Left lobe of liver (tissue), 2 donors: ENCODE measurements at regions not wholly inside any gene's neighbourhood (a gene's known extent, or its start where the extent isn't known, plus 50 kb on each side); places are given as distances from the start of the nearest gene placed in this dataset.
A peak's percentile ranks its signal among the peaks of the same experiment; 100 is the strongest.

ENCODE experiments used
- ATAC-seq: fragments of 200-7000 bp; cut with Tn5 transposase; one replicate; pipeline ENCODE4 v1.9.1; 2020; ENCODE audit warnings: mild to moderate bottlenecking, moderate library complexity
- DNase-seq: peaks from one replicate; pipeline ENCODE4 v3.0.0-alpha.2; 2020; ENCODE audit warnings: low spot score
- donor health status: DM: no; HTN: no; CAD: no; lungs with moderate emphysema.
- donor health status: DM: no; HTN: yes; CAD: no.

GRCh38 chr2:176639671-176640070 lies 370.4 kb downstream of the MTX2 start:
- DNase-seq (no peak), ATAC-seq (no peak)

DNA sequence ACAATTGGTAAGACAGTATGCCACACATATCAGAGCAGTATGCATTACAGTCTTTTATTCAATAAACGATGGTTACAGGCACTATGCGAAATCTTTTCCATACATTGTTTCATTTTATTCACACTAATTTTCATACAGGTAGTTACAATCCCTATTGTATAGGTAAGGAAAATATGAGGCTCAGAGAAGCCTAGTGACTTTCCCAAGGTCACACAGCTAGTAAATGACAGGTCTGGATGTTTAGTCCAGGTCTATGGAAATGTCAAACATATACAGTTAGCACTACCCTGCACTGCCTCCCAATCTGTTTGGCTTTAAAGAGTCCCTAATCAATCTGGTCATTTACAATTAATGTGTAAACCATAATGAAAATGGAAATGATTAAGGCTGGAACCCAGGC lies 372.2 kb downstream of the MTX2 start:
- ATAC-seq, result no peak
- DNase-seq, result no peak

DNA sequence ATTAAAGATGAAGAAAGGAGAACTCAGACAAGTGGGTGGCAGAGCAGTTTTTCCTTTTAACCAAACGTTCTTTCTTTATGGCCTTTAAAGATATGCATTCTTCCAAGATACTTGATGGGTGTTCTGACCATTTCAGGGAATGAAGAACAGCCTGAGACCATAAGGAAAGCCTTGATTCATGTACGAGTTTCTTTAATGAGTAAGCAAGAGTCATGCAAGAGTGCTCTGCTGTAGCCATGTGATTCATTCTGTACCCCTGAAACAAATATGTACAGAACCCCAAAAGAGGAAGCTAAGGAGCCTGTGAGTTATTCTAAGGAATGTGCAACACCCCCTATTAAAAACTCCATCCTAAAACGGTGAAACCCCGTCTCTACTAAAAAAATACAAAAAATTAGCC lies 372.8 kb downstream of the MTX2 start:
- DNase-seq (no peak), ATAC-seq (no peak)

GRCh38 chr2:176643646-176644045 lies 374.4 kb downstream of the MTX2 start:
- DNase-seq (no peak), ATAC-seq (no peak)

DNA sequence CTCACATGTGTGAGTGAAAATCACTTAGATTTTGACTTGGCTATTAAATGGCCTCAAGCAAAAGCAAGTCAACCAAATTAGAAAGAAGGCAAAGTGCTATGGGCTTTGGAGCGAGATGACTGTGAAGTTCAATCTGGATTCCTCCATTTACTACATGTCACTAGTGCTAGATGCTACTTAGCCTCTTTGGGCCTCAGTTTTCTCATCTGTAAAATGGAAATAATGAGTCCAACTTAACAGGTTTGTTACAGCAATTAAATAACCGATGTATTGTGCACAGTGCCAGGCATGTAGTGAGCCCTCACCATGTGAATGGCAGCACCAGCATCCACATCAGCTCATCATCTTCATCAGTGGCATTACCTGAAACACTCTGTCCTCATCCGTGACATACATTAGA lies 376.3 kb downstream of the MTX2 start:
- no peak for ATAC-seq
- no peak for DNase-seq

GRCh38 chr2:176646033-176646615 lies 376.9 kb downstream of the MTX2 start:
- ATAC-seq (no peak), DNase-seq (no peak)

DNA sequence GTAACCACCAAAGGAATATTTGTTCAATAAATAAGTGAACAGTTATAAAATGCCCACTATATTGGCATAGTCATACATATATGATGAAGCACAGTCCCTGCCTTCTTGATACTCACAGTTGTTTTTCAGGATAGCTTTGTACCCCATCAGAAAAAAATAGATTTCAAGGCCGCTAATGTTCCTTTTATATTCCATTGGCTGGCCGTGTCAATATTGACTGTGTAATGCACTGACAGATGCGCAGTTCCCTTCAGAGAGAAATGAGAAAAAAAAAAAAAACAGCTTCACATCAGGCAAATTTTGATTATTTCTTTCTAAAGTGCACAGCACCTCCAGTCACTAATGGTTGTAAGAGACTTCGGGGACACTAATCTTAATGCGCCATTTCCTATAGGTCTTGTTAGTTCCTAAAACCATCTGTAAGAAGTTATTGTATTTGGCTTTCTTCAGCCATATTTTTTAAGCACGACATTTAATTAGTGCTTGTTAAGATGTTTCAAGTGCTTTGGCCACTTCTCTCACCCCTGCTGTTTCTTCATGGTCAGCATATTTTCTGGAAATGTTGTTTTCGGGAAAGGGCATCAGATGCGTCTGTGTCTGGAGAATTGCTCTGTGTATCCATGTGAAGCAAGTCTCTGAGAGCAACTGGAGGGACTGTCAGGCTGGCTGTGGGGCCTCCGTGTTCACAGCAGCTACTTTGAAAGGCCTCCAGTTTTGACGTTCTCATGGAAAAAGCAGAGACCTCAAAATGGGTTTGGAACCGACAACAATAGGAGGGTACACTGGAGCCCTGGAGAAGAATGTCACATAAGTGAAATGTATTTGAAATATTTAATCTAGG lies 378.3 kb downstream of the MTX2 start:
- ATAC-seq (no peak), DNase-seq (no peak)

DNA sequence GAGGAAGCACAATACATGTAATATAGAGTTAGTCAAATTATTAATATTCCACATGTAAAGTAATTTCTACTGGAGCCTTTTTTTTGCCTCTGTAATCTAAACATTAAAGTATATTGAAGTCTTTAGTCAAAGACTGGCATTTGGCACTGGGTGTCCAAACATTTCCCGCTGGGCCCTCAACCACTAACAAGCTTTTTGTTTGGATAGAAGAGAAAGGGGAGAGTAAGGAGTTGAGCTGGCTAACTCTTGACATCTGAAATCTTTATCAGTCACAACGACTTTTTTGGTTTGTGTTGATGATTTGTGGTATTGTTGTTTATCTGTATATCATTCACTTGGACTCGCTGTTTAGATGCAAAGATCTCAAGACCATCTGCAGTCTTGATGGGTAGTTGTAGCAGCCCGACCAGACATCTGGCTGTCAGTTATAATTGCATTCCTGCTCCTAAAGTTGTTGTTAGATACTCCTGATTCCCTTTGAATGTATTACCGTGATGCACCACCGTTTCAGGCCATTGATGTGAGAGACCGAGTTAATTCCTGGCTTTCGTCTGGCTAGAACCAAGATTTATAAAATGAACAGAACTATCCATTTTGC lies 379.6 kb downstream of the MTX2 start:
- ATAC-seq (no peak), DNase-seq (no peak)

DNA sequence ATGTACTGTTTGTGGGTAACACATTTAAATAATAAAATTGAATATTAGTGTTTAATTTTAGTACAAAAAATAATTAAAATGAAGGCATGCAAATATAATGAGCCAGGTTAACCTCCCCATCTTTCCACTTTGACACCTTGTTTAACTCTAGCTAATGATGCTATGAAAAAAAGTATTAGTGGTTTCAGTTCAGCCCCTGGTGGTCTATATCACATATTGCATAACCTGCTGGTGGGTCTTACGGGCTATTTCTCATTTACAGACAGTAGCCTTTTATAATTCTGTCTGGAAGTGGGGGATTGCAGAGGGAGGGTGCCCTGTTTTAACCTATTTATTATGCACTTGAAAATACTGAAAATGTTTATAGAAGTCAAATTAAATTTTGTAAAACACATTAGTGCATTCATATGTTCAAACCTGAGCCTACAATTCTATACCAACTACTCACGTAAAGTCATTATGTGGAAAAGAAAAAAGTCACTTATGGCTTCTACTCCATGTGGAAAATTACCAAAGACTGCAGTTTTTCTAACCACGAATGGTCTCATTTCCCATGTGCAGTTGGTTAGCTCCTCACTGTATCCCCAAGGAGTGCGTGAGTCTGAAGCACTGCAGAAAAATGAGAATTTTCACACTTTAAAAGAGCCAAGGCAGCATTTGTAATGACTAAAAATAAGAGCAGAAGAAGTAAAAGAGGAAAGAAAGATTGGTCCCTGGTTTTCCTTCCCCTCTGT lies 381.0 kb downstream of the MTX2 start:
- no peak for DNase-seq
- no peak for ATAC-seq

- ATAC-seq (no peak), DNase-seq (no peak)
These were observed 381.8 kb downstream of the MTX2 start for GRCh38 chr2:176650838-176651555.

DNA sequence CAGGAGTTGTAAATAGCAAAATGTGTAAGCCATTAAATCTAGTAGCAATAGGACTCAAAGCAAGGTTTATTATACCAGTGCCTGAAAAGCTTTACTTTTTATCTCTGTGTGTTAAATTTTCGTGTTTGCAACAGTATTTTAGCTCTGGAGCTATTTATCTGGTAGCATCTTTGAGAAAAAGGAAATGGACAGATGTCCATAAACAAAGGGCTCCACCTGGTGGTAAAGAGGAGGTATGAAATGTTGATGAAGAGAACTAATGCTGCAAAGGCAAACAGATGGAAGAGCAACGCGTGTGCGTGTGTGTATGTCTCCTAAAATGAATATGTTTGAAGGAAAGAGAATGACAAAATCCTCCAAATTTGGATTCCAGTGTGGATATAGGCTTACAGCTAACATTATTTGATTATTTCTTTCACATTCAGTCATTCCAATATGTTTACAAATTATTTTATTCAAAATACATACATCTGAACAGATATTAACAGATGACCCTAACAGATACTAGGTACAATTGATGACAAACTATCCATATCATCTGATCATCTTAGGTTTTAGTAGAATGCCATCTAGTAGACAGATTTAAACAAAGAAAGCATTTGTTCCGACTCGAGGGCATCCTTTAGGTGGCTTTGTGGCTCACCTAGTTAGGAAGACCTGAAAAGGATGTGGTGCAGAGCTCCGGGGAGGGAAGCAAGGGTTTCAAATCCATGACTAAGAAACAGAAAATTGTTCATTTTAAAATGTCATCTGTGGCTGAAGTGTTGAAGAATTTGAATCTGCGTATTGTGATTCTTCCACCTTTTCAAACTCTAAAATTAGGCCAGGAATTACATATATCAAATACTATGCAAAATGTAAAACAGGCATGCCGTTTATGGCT lies 383.3 kb downstream of the MTX2 start:
- no peak for DNase-seq
- ATAC-seq, result peak; percentile 90

DNA sequence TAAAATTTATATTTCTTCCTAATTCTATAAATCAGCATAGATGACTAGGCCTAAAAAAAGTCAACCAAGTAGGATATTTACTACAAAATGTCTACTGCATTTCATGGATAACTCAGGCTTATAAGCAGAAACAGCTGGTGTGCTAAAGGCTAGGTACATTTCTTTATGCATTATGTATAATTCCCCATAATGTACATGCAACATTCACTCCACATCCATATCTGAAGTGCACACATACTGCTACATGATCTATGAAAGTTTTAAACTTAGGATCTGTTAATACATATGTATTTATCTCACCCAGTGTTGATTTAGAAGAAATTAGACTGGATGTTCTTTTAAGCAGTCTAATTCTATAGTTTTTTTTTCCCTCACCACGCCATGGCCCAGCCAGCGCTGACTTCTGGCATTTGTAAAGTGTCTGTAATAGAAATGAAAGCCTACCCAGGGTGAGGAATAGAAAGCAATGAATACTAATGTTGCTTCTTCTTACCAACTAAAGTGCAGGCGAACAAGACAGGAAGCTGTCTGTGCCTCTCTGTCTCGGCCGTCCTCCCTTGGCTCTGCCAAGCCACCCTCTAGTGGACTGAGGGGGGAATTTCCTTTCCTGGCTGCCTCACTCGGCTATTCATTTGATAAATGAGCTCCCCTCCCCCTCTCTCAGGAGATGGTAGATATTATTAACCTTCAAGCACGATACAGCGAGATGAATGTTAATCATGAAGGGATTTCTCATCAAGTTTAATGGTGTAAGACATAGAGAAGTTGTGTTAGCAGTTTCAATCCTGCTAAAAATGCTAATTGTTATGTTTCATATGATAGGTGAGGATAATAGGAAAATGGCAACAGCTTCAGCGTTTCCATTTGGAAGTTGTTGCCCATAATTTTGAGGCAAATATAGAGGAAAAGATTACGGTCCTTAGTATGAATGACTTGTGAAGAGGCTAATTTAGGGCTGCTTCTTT lies 384.5 kb downstream of the MTX2 start:
- ATAC-seq, result peak; percentile 95
- DNase-seq, result peak; percentile 47

DNA sequence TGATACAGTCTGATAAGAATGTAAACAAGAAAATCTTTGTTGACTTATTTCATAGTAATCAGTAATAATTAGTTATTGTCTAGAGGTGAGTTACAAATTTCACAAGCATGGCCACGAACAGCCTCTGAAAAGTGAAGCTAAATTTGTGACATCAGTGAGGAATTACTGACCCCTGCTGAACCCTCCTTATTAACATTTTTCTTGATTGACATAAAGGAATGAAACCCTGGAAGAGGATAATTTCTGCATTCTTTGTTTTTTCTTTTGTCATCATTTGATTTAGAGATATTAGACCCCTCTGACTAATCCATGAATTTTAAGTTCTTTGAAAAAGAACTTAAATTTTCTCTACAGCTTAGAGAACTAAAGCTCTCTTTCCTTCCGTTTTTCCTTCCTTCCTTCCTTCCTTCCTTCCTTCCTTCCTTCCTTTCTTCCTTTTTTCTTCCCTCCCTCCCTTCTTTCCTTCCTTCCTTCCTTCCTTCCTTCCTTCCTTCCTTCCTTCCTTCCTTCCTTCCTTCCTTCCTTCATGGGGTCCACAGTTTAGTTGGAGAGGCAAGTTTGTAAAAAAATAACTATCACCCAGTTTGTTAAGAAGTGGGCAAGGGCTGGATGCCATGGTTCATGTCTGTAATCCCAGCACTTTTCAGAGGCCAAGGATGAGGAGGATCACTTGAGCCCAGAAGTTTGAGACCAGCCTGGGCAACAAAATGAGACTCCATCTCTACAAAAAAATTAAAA lies 387.0 kb downstream of the MTX2 start:
- DNase-seq, result no peak
- ATAC-seq, result no peak

GRCh38 chr2:176656776-176657140 lies 387.5 kb downstream of the MTX2 start:
- DNase-seq, result no peak

DNA sequence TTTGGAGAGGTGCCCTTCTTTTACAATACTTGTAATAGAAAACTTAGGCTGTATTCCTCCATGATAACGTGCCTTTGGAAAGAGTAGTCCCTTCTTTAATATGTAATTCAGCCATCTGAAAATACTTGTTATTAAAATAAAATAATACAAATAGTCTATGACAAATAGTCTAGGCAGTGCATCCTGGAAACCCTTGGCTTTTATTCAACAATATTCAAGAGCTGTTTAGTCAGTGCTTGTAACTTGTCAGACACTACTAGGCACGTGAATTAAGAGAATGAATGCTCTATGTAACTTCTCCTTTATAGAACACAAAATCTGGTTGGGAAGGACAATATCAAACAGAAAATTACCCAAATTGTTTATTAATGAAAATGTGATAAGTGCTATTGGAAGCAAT lies 388.2 kb downstream of the MTX2 start:
- ATAC-seq, result no peak

More at GRCh38 chr2:176656776-176657140, 387.5 kb downstream of the MTX2 start:
- no peak for ATAC-seq

DNA sequence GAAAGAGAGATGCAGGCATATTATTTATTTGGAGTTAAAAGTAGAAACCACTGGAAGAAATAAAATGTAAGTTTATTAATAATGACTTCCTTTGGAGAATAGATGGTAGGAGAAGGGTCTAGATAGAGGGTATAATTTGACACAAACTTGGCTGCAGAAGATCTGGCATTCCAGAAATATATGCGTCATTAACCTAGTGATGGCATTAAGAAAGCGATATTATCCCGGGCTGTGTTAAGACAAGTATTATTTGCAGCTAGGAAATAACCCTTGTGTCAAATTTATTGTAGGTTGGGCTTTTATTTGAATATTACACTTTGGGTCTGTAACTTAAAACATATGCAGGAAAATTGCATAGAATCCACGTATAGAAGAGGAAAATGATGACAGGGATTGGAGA lies 389.5 kb downstream of the MTX2 start:
- DNase-seq (no peak), ATAC-seq (no peak)

More for the DNA sequence above, 388.2 kb downstream of the MTX2 start:
- no peak for DNase-seq

GRCh38 chr2:176662753-176663152 lies 393.5 kb downstream of the MTX2 start:
- no peak for DNase-seq
- no peak for ATAC-seq

GRCh38 chr2:176664478-176664877 lies 395.2 kb downstream of the MTX2 start:
- DNase-seq, result no peak

More at GRCh38 chr2:176664478-176664877, 395.2 kb downstream of the MTX2 start:
- no peak for ATAC-seq
